Neural crest cell (in vitro differentiated cells): ENCODE measurements at regions not wholly inside any gene's neighbourhood (a gene's known extent, or its start where the extent isn't known, plus 50 kb on each side); places are given as distances from the start of the nearest gene placed in this dataset.

ENCODE experiments used
- DNase-seq: peaks from one replicate; pipeline ENCODE4 v3.0.0; 2021; ENCODE audit warnings: low read depth, mixed read lengths, low spot score
- H3K27ac Mint-ChIP-seq: one replicate; pipeline ENCODE4 v1.8.0; 2021; ENCODE audit warnings: mild to moderate bottlenecking, mixed read lengths; ENCODE audit not compliant: unreplicated experiment
- H3K27me3 Mint-ChIP-seq: 2 replicates; pipeline ENCODE4 v1.8.0; 2021; ENCODE audit warnings: low read depth, mild to moderate bottlenecking, mixed read lengths
- H3K36me3 Mint-ChIP-seq: 2 replicates; pipeline ENCODE4 v1.8.0; 2021; ENCODE audit warnings: low read depth, mild to moderate bottlenecking, mixed read lengths
- H3K4me1 Mint-ChIP-seq: 2 replicates; pipeline ENCODE4 v1.8.0; 2021; ENCODE audit warnings: mixed read lengths
- H3K4me3 Mint-ChIP-seq: one replicate; pipeline ENCODE4 v1.8.0; 2021; ENCODE audit warnings: mild to moderate bottlenecking, mixed read lengths
- H3K9me3 Mint-ChIP-seq: 2 replicates; pipeline ENCODE4 v1.8.0; 2021; ENCODE audit warnings: mixed read lengths
- CTCF ChIP-seq: fragments of 200-600 bp; sonication (generic); conservative IDR thresholded peaks from 2 replicates; pipeline ENCODE4 v1.5.0; 2021; ENCODE audit warnings: antibody characterized with exemption, mild to moderate bottlenecking

GRCh38 chr6:149203509-149203908 is 114.0 kb upstream of the TAB2 start:
- DNase-seq = no peak
- Mint-ChIP-seq H3K27ac (no peak overlapping the region), H3K36me3 (no peaks in the 10 kb centered on the region), H3K27me3 (no peaks in the 10 kb centered on the region), H3K4me1 (peaks cover 10% of the 10 kb centered on the region), H3K4me3 (no peak overlapping the region), H3K9me3 (peaks cover 3% of the 10 kb centered on the region)
- no peak for TF ChIP-seq CTCF

- no peak for TF ChIP-seq CTCF
These were observed 109.3 kb upstream of the TAB2 start for GRCh38 chr6:149208134-149208601.

GRCh38 chr6:149209871-149210775 is 107.4 kb upstream of the TAB2 start:
- no peak for TF ChIP-seq CTCF
- Mint-ChIP-seq H3K27ac (peak overlapping the region; percentile 65), H3K27me3 (no peaks in the 10 kb centered on the region), H3K4me1 (no peaks in the 10 kb centered on the region), H3K36me3 (no peaks in the 10 kb centered on the region), H3K9me3 (no peaks in the 10 kb centered on the region), H3K4me3 (no peak overlapping the region)
- DNase-seq = no peak

More at GRCh38 chr6:149208134-149208601, 109.3 kb upstream of the TAB2 start:
- H3K27ac Mint-ChIP-seq = peak overlapping the region; percentile 8
- H3K4me3 Mint-ChIP-seq = no peak overlapping the region
- DNase-seq = no peak
- no peaks in the 10 kb centered on the region for H3K9me3 Mint-ChIP-seq
- H3K4me1 Mint-ChIP-seq = no peaks in the 10 kb centered on the region
- no peaks in the 10 kb centered on the region for H3K27me3 Mint-ChIP-seq
- no peaks in the 10 kb centered on the region for H3K36me3 Mint-ChIP-seq

- Mint-ChIP-seq H3K4me3 (no peak overlapping the region), H3K4me1 (no peaks in the 10 kb centered on the region), H3K36me3 (no peaks in the 10 kb centered on the region), H3K27me3 (no peaks in the 10 kb centered on the region), H3K9me3 (no peaks in the 10 kb centered on the region), H3K27ac (no peak overlapping the region)
- DNase-seq = no peak
- TF ChIP-seq CTCF = no peak
These were observed 106.4 kb upstream of the TAB2 start for GRCh38 chr6:149211046-149211571.

GRCh38 chr6:149212206-149212605 is 105.3 kb upstream of the TAB2 start:
- no peaks in the 10 kb centered on the region for H3K4me1 Mint-ChIP-seq
- H3K36me3 Mint-ChIP-seq = no peaks in the 10 kb centered on the region
- no peak overlapping the region for H3K4me3 Mint-ChIP-seq
- DNase-seq = no peak
- no peaks in the 10 kb centered on the region for H3K27me3 Mint-ChIP-seq
- H3K9me3 Mint-ChIP-seq = no peaks in the 10 kb centered on the region
- no peak for TF ChIP-seq CTCF
- no peak overlapping the region for H3K27ac Mint-ChIP-seq
